ENCODE measurements at regions not wholly inside any gene's neighbourhood (a gene's known extent, or its start where the extent isn't known, plus 50 kb on each side); places are given as distances from the start of the nearest gene placed in this dataset.

DNA sequence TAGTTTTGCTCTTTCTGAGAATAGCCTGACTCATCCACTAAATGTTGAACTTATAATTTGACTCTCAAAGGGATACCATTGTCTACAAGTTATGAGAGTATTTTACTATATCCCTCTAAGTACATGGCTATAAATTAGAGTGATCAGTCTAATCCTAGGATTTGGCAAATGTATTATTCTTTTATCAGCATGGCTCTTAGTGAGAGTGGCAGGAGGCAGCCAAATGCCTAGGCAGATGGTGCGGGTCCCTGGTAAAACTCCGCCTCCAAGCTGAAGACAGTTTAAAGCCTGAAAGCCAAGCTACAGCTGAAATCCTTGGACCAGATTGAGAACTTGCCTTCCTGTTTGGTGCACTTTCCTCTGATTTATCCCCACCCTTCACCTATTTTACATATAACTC, 631.8 kb downstream of the SQOR start:
- no peak for DNase-seq

DNA sequence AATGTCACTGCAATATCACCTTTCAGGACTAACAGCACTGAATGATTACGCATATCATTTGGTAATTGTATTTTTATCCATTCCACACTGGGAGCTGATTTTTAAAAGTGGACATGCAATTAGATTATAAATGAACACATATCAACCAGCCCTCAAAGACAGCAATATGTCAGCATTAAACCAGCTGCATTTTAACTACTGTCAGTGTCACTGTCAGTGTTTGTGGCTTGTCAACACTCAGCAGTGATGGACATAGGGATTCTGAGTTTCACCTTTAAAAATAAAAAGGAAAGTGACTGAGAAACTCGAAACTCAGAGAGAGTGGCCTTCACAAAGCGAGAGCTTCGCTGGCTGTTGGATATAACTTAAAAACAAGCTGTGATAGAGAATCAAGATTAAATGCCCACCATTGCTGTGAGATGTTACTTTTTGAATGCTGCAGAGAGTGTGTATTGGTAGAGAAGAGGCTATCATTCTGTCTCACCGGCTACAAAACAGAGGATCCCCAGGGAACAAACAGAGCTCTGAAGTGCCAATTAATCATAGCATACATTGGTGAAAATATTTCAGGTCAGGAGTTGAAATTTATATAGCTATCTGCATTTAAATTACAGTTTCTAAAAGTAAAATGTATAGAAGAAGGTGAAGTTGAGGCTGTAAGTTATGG, 635.8 kb downstream of the SQOR start:
- no peak for DNase-seq

DNA sequence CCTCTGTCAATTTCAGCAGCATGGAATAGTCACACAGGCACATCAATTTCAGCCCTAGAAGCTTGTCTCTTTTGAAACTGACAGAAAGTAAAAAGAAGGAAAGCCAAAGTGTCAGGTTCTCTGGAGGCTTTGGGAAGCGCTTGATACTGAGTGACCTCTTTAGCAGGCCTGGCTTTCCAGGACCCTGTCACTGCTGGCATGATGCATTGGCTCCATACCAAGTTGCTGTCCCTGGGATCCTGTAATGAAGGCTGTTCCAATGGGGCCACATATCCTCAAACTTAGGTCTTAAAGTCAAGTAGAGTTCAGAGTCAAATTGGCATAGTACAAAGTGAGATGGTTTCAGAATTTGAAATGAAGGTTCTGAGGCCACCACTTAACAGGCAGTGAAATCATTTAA, 640.9 kb downstream of the SQOR start:
- DNase-seq, result no peak

DNA sequence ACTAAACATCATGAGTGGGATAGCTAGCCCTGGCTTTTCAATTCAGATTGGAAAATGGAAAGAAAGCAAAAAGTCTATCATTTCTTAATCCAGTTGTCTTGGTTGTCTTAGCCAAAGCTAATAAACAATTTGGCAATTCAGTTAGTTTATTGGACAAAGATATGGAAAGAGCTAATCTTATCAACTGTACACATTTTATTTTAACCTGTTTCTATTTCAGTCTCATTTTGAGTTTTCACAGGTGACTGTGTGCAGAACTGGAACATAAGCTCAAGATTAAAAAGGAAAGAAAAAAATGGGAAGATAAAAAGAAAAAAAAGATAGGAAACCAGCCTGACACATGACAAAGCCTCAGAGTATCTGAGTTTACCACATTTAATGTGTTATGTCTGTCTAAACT, 642.6 kb downstream of the SQOR start:
- DNase-seq, result no peak

DNA sequence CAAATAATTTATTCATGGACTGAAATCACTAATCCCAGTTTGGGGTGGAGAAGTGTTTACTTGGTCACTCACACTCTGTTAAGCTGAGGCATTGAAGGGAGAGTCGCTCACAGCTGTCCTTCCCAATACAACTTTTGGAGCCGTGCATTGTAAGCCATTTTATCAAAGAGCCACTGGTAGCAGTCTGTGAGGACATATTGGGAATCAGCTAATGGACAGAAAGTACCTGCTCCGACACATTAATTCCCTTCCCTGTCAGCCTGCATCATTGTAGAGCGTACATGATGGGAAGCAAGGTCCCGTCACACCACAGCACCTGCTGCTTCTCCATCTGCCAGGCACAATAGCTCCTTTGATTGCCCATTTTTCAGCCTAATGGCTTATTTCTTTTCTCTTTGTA, 643.2 kb downstream of the SQOR start:
- no peak for DNase-seq

DNA sequence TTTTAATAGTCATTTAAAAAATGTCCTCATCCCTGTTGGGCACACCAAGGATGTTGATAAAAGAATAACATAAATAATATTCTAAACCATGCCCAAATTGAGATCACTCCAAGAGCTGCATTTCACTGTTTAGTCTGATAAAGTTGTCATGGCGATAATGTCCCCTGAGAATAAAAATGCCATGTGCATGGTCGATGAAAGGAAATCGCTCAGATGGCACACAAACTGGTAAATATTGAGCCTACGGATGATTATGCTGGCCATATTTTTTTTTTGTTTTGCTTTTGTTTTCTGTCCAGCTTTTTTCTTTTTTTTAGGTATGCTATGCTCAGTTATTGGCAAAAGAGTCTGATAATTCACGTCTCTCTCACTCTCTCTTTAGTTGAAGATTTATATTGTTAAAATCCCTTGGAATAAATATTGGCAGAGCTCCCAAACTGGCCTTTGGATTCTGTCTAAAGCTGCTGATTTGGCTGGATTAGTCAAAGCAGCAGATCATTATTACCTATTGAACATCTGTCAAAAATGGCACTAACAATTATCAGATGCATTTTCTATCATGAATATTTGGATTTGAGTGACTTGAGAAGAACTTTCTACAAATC, 643.8 kb downstream of the SQOR start:
- DNase-seq, result no peak

DNA sequence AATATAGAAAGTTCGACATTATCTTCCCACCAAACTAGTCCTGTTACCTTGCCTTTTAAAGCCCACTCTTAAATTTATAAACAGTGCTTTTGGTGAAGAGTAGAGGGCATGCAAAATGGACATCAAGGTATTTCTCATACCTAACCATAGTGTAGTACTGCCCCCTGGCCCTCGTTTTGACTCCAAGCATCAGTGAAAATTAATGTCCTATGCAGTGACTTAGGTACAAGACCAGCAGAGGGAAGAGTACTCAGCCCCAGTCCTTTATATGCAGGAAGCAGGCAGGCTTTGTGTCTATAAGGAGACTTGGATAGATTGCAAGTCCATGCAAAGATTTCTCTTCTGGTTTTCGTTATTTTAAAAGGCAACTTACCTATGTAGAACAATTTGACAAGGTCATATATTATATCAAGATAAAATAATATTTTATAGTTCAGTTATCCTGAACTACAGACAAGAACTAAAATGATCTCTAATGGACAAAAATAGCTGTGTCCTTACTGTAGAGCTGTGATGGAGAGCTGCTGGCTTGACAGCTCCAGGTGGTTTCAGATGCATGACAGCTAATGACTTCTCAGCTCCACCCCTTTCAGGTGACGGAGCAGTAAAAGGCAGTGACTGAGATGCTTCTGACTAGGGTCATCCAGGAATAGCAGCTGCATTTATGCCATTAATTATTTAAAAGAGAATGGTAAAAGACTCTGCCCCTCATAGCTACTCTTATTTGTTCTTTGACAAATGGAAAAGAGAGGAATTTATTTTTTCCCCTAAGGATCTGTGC, 646.1 kb downstream of the SQOR start:
- DNase-seq, result no peak

DNA sequence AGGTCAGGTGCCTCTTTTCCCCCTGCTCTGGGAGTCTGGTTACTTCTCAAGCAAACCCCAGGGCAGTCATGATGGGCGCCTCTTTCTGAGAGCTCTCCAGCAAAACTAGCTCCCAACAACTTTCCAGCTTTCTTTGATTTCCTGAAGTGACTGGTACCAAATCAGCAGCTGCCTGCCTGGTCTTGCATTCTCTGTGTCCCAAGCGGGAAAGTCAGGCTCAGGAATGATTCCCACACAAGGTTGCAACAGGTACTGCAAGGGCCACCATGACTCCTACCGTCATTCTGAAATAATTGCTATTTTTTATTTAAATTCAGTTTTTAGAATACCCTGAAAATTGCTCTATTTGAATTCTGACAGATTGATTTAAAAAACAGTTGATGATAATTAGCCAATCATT, 658.7 kb downstream of the SQOR start:
- DNase-seq, result no peak

DNA sequence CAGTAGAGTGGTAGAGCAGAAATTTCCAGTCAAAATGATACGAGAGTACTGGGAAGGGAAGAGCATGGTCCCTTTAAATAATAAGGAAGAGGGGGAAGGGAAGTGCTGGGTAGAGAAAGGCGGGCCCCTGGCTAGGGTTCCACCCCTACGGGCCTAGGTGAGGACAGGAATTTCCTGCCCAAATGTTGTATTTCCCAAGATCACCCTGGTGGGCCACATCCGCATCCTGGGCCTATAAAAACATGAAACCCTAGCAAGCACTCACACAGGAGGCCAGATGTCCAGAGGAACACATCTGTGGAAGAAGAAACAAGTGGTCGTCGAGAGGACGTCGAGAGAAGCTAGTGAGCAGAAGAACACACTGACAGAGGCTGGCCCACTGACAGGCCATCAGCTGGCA, 661.2 kb downstream of the SQOR start:
- DNase-seq, result no peak

DNA sequence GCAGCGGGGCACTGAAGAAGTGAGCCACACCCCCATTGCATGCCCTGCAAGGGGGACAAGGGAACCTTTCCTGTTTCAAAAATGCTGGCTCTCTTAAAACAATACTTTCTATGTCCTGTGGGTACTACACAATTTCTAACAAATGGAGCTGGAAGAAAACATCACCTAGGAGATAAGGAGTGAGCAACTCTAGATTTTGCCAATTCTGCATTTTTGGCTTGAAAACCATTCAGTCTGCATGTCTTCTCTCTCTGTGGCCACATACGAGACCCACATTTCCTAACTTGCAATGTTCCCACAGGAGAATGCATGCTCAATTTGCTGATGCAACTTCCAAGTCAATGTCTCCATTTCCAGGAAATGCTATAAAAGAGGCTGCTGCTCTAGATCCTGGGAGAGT, 662.0 kb downstream of the SQOR start:
- DNase-seq, result no peak

DNA sequence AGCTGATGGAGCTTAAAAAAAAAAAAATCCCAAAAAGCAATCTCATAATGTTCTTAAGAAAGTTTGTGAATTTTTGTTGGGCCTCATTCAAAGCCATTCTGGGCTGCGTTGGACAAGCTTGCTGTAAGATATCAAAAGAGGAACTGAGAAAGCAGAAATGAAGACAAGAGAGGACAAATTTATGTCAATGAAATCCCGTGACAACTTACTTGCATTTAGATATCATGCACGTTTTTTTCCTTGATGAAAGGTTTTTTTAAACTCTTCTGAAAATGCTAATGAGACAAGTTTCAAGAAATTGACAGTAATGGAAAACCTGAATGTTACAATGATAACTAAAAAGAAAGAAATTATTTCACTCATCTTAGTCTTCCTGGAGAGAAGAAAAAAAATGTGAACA, 662.9 kb downstream of the SQOR start:
- DNase-seq, result no peak

DNA sequence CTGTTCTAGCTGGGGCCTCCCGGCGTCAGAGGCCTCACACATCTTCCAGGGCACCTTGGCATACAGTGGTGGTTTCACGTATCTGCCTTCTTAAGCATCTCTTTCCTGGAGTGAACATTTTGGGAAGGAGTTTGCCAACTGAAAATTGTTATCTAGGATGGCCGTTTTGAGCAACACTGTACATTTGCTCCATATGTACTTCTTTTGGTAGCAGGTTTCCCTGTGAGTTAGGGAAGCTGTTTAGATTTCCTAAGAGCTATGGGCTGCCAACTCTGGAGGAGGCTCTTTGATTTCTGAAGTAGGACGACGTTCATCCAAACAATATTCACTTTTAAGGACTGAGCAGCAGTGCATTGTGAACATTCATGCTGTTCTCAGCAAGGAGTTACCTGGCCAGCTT, 665.9 kb downstream of the SQOR start:
- DNase-seq, result no peak

DNA sequence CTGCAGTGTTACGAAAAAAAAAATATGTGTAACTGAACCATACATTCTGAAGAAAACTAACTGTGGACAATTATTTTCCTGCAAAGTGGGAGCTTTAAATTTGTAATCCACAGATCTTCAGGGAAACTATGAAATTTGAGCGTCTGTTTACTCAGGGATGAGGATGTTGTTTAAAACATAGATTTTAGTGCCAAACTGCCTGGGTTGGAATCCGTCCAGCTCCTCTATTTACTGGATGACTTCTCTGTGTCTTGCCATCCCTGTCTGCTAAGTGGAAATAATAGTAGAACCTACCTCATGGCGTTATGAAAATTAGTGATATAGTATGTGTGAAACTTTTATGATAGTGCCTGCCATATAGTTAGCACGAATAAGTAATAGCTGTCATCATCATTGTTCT, 666.5 kb downstream of the SQOR start:
- no peak for DNase-seq

DNA sequence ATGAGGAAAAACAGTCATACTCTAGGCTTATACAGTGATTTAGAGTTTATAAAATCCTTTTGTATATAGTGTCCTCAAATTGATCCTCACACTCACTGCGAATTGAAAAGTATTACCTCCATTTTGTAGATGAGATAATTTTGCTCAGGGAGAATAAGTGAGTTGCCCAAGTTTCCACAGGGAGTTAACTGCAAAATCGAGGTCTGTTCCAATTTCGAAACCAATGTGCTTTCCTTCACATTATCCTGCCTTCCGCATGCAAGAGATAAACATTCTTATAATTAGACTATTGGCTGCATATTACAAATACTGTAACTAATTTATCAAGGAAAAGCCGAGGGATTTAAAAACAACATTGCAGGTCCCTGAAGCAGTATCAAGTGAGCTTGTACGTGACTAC, 667.0 kb downstream of the SQOR start:
- no peak for DNase-seq

DNA sequence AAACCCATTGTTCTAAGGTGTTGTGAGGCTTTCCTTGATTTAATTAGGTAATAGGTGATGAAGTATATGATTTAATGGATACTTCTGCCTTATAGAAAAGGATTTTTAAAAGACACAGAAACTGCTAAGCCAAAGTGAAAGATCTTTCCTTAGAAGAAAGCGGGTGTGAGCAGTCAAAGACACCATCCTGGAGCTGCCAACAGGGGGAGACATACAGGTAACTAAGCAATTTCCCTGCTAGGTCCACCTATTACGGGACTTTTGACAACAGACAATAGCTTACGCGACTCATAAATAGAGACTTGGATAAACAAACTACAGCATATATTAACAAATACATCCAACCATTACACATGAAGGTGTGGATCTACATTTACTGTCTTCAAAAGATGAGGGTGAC, 669.5 kb downstream of the SQOR start:
- DNase-seq, result peak; percentile 22

DNA sequence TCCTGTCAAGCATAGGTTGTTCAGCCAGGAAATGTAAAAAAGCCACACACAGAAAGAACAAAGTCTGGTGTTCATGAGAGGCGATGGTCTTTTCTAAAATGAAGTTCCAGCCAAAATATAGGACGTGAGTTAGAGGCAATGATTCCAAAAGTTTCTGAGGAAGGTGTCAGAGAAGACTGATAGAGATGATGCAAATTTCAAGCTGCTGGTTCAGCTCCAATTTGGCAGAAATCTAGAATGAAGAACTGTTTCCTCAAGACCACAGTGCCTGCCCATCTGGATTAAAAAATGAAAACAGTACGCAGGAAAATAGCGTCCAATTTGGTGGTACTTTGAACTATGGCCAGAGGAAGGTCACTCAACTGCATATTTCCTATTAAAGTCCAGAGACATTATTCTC, 672.9 kb downstream of the SQOR start:
- no peak for DNase-seq

DNA sequence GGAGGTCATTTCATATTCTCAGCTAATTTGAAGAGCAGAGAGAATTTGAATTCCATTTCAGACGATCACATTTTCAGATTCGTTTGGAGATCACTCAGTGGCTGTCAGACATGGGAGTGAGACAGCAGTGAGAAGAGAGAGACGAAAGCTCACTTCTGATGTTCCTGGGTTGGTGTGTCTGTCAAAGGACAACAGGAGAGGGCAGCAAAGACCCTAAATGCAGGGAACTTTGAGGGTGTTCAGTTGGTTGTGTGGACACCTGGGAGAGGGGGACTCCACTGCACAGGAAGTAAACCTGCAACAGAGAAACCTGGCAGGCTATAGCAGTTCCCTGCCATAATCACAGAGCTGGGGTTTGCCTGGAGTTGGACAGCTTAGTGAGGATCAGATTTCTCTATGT, 675.1 kb downstream of the SQOR start:
- no peak for DNase-seq

DNA sequence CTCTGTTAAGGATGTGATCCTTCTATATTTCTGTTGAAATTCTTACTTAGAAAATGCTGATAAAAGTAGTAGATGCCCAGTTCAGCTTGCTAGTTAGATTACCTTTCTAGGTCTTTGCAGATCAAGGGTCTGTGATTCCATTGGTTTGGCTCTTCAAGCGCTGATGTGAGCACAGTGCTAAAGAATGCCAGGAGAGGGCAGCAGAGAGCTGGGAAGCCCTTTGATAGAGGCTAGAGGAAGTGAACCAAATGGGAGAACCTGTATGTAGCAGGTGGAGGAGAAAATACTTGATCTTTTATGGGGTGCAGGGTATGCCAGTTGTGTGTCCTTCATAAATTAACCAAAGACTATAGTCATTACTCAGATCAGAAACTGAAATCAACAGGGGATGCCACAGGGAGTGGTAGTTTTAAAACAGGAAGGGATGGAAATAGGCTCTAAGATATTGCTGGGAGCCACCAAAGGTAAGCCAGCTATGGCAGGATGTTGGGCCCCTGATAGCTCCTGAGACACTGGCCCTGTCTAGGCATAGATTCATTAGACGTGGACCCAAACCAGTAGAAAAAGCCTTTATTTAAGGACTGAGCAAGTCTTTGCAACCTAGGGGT, 677.4 kb downstream of the SQOR start:
- peak; percentile 75 for DNase-seq

DNA sequence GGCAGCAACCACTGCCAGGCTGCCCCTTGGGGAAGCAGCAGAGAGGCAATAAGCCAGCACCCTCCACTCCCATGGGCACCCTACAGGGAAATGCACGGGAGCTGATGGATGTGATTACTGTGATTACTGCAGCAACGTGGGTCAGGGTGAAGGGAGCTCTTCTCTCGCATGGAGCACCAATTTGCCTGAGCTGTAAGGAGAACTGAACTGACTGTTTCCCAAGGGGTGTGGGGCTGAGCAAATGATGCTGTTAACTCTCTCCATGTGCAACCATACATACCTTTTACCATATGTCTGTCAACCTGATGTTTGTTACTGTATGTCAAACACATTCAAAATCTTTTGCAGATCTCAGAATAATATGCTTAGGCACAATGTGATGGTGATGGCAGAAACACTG, 680.6 kb downstream of the SQOR start:
- no peak for DNase-seq

DNA sequence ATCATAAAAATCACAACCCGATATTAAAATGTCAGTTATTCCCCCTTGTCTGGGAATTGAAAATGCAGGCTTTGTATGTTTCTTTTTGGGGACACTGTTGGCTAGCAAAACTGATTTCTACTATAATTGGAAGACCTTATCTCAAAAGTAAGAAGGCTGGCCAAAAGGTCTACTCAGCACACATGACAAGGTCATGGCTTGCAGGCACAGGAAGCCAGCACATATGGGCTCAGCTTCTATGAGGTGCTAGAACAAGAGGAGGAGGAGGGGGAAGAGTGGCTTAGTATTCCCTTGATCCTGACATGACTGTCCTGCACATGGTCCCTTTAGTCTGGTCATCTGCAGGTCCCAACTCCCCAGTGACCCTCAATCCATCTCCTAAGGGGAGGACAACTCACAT, 681.2 kb downstream of the SQOR start:
- DNase-seq, result no peak

DNA sequence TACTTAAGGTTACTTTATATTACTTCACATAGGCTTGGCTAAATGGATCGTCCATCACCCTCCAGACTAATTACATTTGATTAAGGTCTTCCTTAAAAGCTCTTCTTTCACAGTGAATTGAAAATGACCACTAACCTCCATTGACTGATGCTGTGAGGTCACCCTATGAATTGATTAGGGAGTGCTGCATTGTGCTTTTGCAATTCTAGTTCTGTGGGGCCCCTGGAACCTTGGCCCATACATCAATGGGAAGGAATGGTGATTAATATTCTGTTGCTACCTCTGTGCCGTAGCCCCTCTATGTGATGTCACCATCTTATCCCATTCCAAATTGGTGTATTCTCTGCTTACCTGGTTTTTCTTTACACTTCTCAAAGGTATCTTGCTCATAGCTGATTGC, 682.2 kb downstream of the SQOR start:
- DNase-seq, result no peak

DNA sequence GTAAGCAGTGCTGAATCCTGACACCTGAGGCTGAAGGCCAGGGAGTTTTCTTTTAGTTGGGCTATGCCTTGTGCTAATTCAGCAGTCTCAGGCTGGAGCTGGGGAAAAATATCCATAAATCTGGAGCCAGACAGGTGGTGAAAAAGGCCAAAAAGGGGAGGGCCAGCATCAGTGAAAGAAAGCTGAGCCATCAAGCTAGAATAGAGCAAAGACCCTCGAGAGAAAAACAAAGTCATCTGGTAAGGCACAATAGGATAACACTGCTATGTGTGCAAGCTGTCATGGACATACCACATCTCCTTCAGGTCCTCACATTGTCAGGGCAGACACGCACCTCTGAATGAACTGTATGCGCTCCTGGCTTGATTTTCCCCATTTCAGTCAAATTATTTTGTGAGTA, 687.9 kb downstream of the SQOR start:
- DNase-seq, result no peak

DNA sequence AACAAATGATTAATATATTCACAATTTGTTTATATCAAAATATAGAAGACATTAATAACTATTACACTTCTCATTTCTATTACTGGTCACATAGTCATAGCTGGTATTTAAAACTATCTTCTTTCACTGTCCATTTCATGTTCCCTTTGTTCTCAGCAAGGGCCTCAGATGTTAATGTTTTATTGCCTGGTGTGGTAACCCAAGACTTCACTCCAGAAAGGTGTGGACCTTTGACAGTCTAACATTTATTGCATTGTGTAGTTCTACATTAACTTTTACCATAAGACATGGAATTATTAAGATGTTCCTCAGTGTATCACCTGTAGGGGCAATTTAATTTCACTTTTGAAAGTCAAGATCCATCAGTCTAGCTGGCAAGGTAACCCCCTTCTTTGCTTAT, 691.3 kb downstream of the SQOR start:
- no peak for DNase-seq

DNA sequence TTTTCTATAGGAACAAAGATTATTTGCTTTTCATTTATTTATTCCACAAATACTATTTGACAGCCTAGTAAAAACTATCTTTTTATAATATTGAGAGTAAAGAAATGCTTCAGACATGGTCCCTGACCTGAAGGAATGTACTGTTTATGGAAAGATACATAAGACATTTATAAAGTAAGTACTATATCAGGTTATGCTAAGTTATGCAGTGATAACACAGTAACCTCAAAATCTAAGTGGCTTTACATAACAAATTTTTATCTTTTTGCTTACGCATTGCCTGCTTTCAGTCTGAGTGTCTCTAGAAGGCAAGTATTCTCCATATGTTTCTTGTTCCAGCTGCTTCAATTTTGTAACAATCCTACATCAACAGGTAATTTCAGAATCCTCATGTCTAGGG, 694.0 kb downstream of the SQOR start:
- no peak for DNase-seq

Data from activated CD4-positive, alpha-beta T cell treated with anti-CD3 and anti-CD28 coated beads for 48 hours (primary cell).